Endothelial cell of umbilical vein (primary cell): ENCODE measurements at regions not wholly inside any gene's neighbourhood (a gene's known extent, or its start where the extent isn't known, plus 50 kb on each side); places are given as distances from the start of the nearest gene placed in this dataset.

Experiments used
- BruUV-seq: library from RNA; stranded (reverse); fragments of 400-500 nt; replicated peaks from 2 replicates; lab custom pipeline; 2021; lab: Mats Ljungman, UMichigan
- CTCF ChIA-PET: fragments of 300-600, 350-600 bp; sonication (Branson Sonifier 250); formaldehyde crosslinking; loops from one replicate; lab custom pipeline; 2021; ENCODE audit warnings: antibody characterized with exemption, inconsistent platforms; lab: Charles Lee
- POLR2A ChIA-PET: fragments of 300-600, 350-600 bp; sonication (Branson Sonifier 250); formaldehyde crosslinking; loops from one replicate; lab custom pipeline; 2021; ENCODE audit warnings: antibody characterized with exemption, inconsistent platforms; lab: Charles Lee
- DNase-seq: peaks from one replicate; pipeline ENCODE4 v3.0.0-alpha.2; 2011; ENCODE audit warnings: low read depth, low spot score
- FAIRE-seq: peaks from 2 replicates; lab custom pipeline; 2011; peaks lifted over from hg19 to GRCh38; lab: Jason Lieb, UNC
- H2AFZ ChIP-seq: 2 replicates; pipeline ENCODE4 v1.6.0; 2012; ENCODE audit warnings: low read depth, low read length, control low read depth, inconsistent platforms
- H3K27ac ChIP-seq: 2 replicates; pipeline ENCODE4 v1.5.1; 2011; ENCODE audit warnings: low read depth, mild to moderate bottlenecking, control low read depth, low read length, moderate library complexity; ENCODE audit not compliant: insufficient read depth
- H3K27me3 ChIP-seq, 2 experiments: 2 replicates each; pipeline versions ENCODE4 v1.6.0 to v1.6.1; 2011; ENCODE audit warnings: low read length in 2 of 2, mixed read lengths in 1 of 2; ENCODE audit not compliant: control insufficient read depth in 2 of 2, insufficient read depth in 2 of 2
- H3K36me3 ChIP-seq, 2 experiments: 2 replicates in 1 of 2; 3 replicates in 1 of 2; pipeline ENCODE4 v1.5.1; 2011; ENCODE audit warnings: low read length in 2 of 2, mild to moderate bottlenecking in 1 of 2, moderate library complexity in 1 of 2; ENCODE audit not compliant: control insufficient read depth in 2 of 2, insufficient read depth in 2 of 2; ENCODE audit errors: extremely low read depth in 1 of 2
- H3K4me1 ChIP-seq: 3 replicates; pipeline ENCODE4 v1.5.1; 2011; ENCODE audit warnings: mild to moderate bottlenecking, low read length; ENCODE audit not compliant: control insufficient read depth, insufficient read depth; ENCODE audit errors: extremely low read depth
- H3K4me2 ChIP-seq: 2 replicates; pipeline ENCODE4 v1.6.1; 2011; ENCODE audit warnings: low read length, control low read depth, mixed read lengths; ENCODE audit not compliant: insufficient read depth
- H3K4me3 ChIP-seq, 3 experiments: fragments of 200-600 bp in 1 of 3; sonication (generic), shearing (Covaris generic) in 1 of 3; replicated peaks in 1 of 3; 2 replicates each; pipeline ENCODE4 v1.5.1; 2011 to 2016; ENCODE audit warnings: control low read depth in 3 of 3, low read length in 3 of 3, mild to moderate bottlenecking in 2 of 3, inconsistent platforms in 1 of 3, low read depth in 1 of 3, moderate library complexity in 1 of 3; ENCODE audit not compliant: insufficient read depth in 1 of 3
- H3K79me2 ChIP-seq: 2 replicates; pipeline ENCODE4 v1.6.0; 2012; ENCODE audit warnings: low read length, inconsistent platforms; ENCODE audit not compliant: control insufficient read depth, insufficient read depth
- H3K9ac ChIP-seq: replicated peaks from 2 replicates; pipeline ENCODE3; 2011; ENCODE audit warnings: low read length, control low read depth; ENCODE audit not compliant: insufficient read depth; ENCODE audit errors: extremely low read depth
- H3K9me1 ChIP-seq: replicated peaks from 3 replicates; pipeline ENCODE4 v1.6.0; 2011; ENCODE audit warnings: mild to moderate bottlenecking, low read length; ENCODE audit not compliant: control insufficient read depth, insufficient read depth; ENCODE audit errors: extremely low read depth
- H3K9me3 ChIP-seq: replicated peaks from 2 replicates; pipeline ENCODE4 v1.5.1; 2012; ENCODE audit warnings: low read length, inconsistent platforms; ENCODE audit not compliant: control insufficient read depth, insufficient read depth
- H4K20me1 ChIP-seq: replicated peaks from 2 replicates; pipeline ENCODE3; 2011; ENCODE audit warnings: mild to moderate bottlenecking, low read length; ENCODE audit not compliant: control insufficient read depth, insufficient read depth; ENCODE audit errors: extremely low read depth
- EZH2 ChIP-seq: IDR thresholded peaks from 2 replicates; pipeline ENCODE4 v1.6.1; 2012; ENCODE audit warnings: borderline replicate concordance, low read depth, mild to moderate bottlenecking, moderate library complexity, low read length, inconsistent platforms; ENCODE audit not compliant: severe bottlenecking
- FOS ChIP-seq: IDR thresholded peaks from 2 replicates; pipeline ENCODE4 v1.6.1; 2011; ENCODE audit warnings: mild to moderate bottlenecking, low read length, moderate library complexity, borderline replicate concordance; ENCODE audit not compliant: insufficient read depth
- GATA2 ChIP-seq: IDR thresholded peaks from 2 replicates; pipeline ENCODE4 v1.7.0; 2011; ENCODE audit warnings: low read depth, mild to moderate bottlenecking, moderate library complexity, mixed read lengths, low read length; ENCODE audit not compliant: insufficient read length, insufficient read depth
- JUN ChIP-seq: IDR thresholded peaks from 2 replicates; pipeline ENCODE4 v1.6.1; 2011; ENCODE audit warnings: borderline replicate concordance, low read depth; ENCODE audit not compliant: insufficient read length, insufficient read depth
- MYC ChIP-seq: IDR thresholded peaks from one replicate; pipeline ENCODE4 v1.6.1; 2011; ENCODE audit warnings: mild to moderate bottlenecking, low read depth, low read length
- POLR2A ChIP-seq: IDR thresholded peaks from 2 replicates; pipeline ENCODE4 v1.6.1; 2012; ENCODE audit warnings: low read depth, mild to moderate bottlenecking, control low read depth, low read length
- POLR2AphosphoS5 ChIP-seq: IDR thresholded peaks from 2 replicates; pipeline ENCODE4 v1.6.1; 2012; ENCODE audit warnings: low read depth, mild to moderate bottlenecking, control low read depth, low read length, moderate library complexity; ENCODE audit not compliant: insufficient read depth
- dilution Hi-C: fragments of 300-500 bp; cut with MboI; formaldehyde crosslinking; loops from one replicate; pipeline ENCODE4 v1.15.0; 2019; ENCODE audit warnings: low sequenced_read_pairs; ENCODE audit not compliant: extremely low pct_ligation_motif_present
- intact Hi-C: fragments of 100-400 bp; cut with micrococcal nuclease; formaldehyde crosslinking; loops from one replicate; pipeline ENCODE4 v1.10.0; 2022
- TF ChIP-seq, protein P1 (sequence below), 2 donors: IDR thresholded peaks; 1 replicate in 1 of 2; 2 replicates in 1 of 2; pipeline ENCODE4 v1.5.1; 2011; ENCODE audit warnings: low read length in 2 of 2, mild to moderate bottlenecking in 2 of 2, moderate library complexity in 2 of 2, control low read depth in 1 of 2, inconsistent platforms in 1 of 2, low read depth in 1 of 2; ENCODE audit not compliant: insufficient read depth in 1 of 2; ENCODE audit errors: extremely low read depth in 1 of 2
- TF ChIP-seq, protein P2 (sequence below): IDR thresholded peaks from 2 replicates; pipeline ENCODE4 v1.6.1; 2011; ENCODE audit not compliant: insufficient read depth, insufficient read length

- no peaks in the 10 kb centered on the region for H3K79me2 ChIP-seq
- no peak for DNase-seq
- H3K9ac ChIP-seq, result no peak overlapping the region
- peaks cover 2% of the 10 kb centered on the region for H3K9me1 ChIP-seq
- no peaks in the 10 kb centered on the region for H3K27me3 ChIP-seq
- no peaks in the 10 kb centered on the region for H4K20me1 ChIP-seq
- H3K36me3 ChIP-seq, result no peaks in the 10 kb centered on the region
- FAIRE-seq, result no peak
- H3K27ac ChIP-seq, result no peak overlapping the region
- no peaks in the 10 kb centered on the region for H3K9me3 ChIP-seq
- intact Hi-C loops (no loop called here), dilution Hi-C loops (no loop called here)
- no peak for TF ChIP-seq FOS
- no peak for TF ChIP-seq POLR2A
- TF ChIP-seq EZH2, result no peak
- TF ChIP-seq, protein P1, sequence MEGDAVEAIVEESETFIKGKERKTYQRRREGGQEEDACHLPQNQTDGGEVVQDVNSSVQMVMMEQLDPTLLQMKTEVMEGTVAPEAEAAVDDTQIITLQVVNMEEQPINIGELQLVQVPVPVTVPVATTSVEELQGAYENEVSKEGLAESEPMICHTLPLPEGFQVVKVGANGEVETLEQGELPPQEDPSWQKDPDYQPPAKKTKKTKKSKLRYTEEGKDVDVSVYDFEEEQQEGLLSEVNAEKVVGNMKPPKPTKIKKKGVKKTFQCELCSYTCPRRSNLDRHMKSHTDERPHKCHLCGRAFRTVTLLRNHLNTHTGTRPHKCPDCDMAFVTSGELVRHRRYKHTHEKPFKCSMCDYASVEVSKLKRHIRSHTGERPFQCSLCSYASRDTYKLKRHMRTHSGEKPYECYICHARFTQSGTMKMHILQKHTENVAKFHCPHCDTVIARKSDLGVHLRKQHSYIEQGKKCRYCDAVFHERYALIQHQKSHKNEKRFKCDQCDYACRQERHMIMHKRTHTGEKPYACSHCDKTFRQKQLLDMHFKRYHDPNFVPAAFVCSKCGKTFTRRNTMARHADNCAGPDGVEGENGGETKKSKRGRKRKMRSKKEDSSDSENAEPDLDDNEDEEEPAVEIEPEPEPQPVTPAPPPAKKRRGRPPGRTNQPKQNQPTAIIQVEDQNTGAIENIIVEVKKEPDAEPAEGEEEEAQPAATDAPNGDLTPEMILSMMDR (IDR thresholded peaks at IDR 0.05; ENCODE audit: extremely low read depth in 1 of 2, insufficient read depth in 1 of 2, low read depth in 1 of 2, low read length in 2 of 2), result no peak
- no peak for TF ChIP-seq MYC
- no peak for TF ChIP-seq GATA2
- TF ChIP-seq JUN, result no peak
- TF ChIP-seq POLR2AphosphoS5, result no peak
- TF ChIP-seq, protein P2, sequence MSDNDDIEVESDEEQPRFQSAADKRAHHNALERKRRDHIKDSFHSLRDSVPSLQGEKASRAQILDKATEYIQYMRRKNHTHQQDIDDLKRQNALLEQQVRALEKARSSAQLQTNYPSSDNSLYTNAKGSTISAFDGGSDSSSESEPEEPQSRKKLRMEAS, result no peak
- H3K4me1 ChIP-seq, result no peaks in the 10 kb centered on the region
- ChIA-PET CTCF (interaction anchor here (1.5 kb wide), 1 partner anchor 8 kb away, joined by 5 read pairs; no protein-coding TSS in a partner anchor), POLR2A (no interaction called here)
- H3K4me2 ChIP-seq, result no peak overlapping the region
- BruUV-seq, result no TSS peak
- H3K4me3 ChIP-seq, result no peak overlapping the region
- H2AFZ ChIP-seq, result no peak overlapping the region
These were observed 291.9 kb upstream of the FTMT start for GRCh38 chr5:121559832-121560231.
